Loucy (cell line): ENCODE measurements at regions not wholly inside any gene's neighbourhood (a gene's known extent, or its start where the extent isn't known, plus 50 kb on each side); places are given as distances from the start of the nearest gene placed in this dataset.

Source experiments
- CTCF ChIP-seq: fragments of 200-600 bp; sonication (generic); conservative IDR thresholded peaks from 2 replicates; pipeline ENCODE4 v1.5.1; 2014; ENCODE audit warnings: mild to moderate bottlenecking, antibody characterized with exemption, low read length
- EZH2phosphoT487 ChIP-seq: fragments of 200-600 bp; IDR thresholded peaks from 2 replicates; pipeline ENCODE4 v1.6.1; 2018; ENCODE audit warnings: antibody characterized with exemption, mild to moderate bottlenecking, moderate library complexity, borderline replicate concordance

- no peak for TF ChIP-seq CTCF
- TF ChIP-seq EZH2phosphoT487 = no peak
Observed at GRCh38 chr22:22155146-22155545, 89.4 kb upstream of the VPREB1 start.
